Lung (tissue), 11 donors: ENCODE measurements at regions not wholly inside any gene's neighbourhood (a gene's known extent, or its start where the extent isn't known, plus 50 kb on each side); places are given as distances from the start of the nearest gene placed in this dataset.
"Not testable (repeated sequence)": the region's sequence is repeated elsewhere in the genome, so short reads cannot be mapped to it uniquely, and the experiment has no call there.

Experiments used
- ATAC-seq: fragments of 200-7000 bp; cut with Tn5 transposase; one replicate; pipeline ENCODE4 v1.9.1; 2020; ENCODE audit warnings: moderate number of reproducible peaks; ENCODE audit not compliant: insufficient read depth, low FRiP score
- DNase-seq, 3 donors: peaks; one replicate each; pipeline ENCODE4 v3.0.0-alpha.2; 2013 to 2017
- H3K27ac ChIP-seq, 2 donors: one replicate each; pipeline ENCODE4 v1.5.1; 2013; ENCODE audit warnings: mild to moderate bottlenecking in 2 of 2, moderate library complexity in 2 of 2, control low read depth in 1 of 2, inconsistent platforms in 1 of 2, low read depth in 1 of 2, low read length in 1 of 2
- H3K27me3 ChIP-seq, 3 donors: one replicate each; pipeline ENCODE4 v1.5.1; 2013; ENCODE audit warnings: low read length in 2 of 3; ENCODE audit not compliant: control insufficient read depth in 3 of 3, insufficient read depth in 3 of 3
- H3K36me3 ChIP-seq, 4 donors: one replicate each; pipeline ENCODE4 v1.5.1; 2013; ENCODE audit warnings: low read length in 4 of 4, mild to moderate bottlenecking in 1 of 4, moderate library complexity in 1 of 4; ENCODE audit not compliant: control insufficient read depth in 4 of 4, insufficient read depth in 4 of 4
- H3K4me1 ChIP-seq, 5 donors: one replicate each; pipeline ENCODE4 v1.5.1; 2013; ENCODE audit warnings: low read length in 5 of 5, mild to moderate bottlenecking in 2 of 5, moderate library complexity in 1 of 5; ENCODE audit not compliant: control insufficient read depth in 5 of 5, insufficient read depth in 5 of 5
- H3K4me3 ChIP-seq: one replicate; pipeline ENCODE4 v1.5.1; 2013; ENCODE audit warnings: mild to moderate bottlenecking, control low read depth, moderate library complexity
- H3K9ac ChIP-seq, 2 donors: one replicate each; pipeline ENCODE4 v1.5.1; 2013; ENCODE audit warnings: low read length in 2 of 2, control low read depth in 1 of 2; ENCODE audit not compliant: insufficient read depth in 1 of 2
- H3K9me3 ChIP-seq, 4 donors: one replicate each; pipeline ENCODE4 v1.5.1; 2013; ENCODE audit warnings: low read length in 3 of 4, mild to moderate bottlenecking in 1 of 4, moderate library complexity in 1 of 4; ENCODE audit not compliant: control insufficient read depth in 4 of 4, insufficient read depth in 3 of 4
- WGBS, 2 donors: extraction: QIAGEN DNeasy Blood & Tissue Kit; methylation state at CpG; one replicate each; pipeline ENCODE4 v1.1.7; 2013; 5-methylcytosine and 5-hydroxymethylcytosine counted together
- TF ChIP-seq, protein P1 (sequence below): IDR thresholded peaks from 2 replicates; pipeline ENCODE4 v1.5.1; 2012; ENCODE audit warnings: mild to moderate bottlenecking; ENCODE audit errors: control extremely low read depth, extremely low read depth
- donor health status: control.
- donor health status: control.
- donor health status: Bipolar disorder and iron deficiency.
- donor health status: healthy.
- donor health status: DM: yes; HTN: yes; CAD: no.

DNA sequence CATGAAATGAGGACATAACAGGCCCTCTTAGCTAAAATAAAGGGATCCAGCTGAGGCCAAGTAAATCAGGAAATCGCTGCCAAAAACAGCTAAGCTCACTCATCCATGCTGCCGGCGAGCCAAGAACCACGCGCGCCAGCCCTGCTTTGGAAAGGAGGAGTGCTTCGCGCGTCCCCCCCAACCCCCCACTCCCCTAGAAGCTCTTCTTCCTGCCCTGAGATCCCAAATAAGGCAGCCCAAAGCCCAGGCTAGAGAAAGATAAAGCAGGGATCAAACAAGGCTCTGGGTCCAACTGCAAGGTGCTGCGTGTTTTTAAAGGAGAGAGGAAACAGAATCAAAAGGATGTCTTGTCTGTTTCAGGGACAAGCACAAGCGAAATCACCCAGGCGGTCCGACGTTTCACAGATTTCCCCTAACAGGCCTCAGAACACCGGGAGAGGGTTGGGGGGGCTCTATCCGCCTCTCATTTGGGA lies 168.3 kb upstream of the AUTS2 start:
- peak overlapping the region in 1 of 2 donors; percentile 17 for H3K9ac ChIP-seq
- no peaks in the 10 kb centered on the region for H3K9me3 ChIP-seq
- TF ChIP-seq, protein P1, sequence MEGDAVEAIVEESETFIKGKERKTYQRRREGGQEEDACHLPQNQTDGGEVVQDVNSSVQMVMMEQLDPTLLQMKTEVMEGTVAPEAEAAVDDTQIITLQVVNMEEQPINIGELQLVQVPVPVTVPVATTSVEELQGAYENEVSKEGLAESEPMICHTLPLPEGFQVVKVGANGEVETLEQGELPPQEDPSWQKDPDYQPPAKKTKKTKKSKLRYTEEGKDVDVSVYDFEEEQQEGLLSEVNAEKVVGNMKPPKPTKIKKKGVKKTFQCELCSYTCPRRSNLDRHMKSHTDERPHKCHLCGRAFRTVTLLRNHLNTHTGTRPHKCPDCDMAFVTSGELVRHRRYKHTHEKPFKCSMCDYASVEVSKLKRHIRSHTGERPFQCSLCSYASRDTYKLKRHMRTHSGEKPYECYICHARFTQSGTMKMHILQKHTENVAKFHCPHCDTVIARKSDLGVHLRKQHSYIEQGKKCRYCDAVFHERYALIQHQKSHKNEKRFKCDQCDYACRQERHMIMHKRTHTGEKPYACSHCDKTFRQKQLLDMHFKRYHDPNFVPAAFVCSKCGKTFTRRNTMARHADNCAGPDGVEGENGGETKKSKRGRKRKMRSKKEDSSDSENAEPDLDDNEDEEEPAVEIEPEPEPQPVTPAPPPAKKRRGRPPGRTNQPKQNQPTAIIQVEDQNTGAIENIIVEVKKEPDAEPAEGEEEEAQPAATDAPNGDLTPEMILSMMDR: no peak
- peak; percentile 93 to 98 (median 96) for DNase-seq
- H3K27ac ChIP-seq: no peak overlapping the region
- 7 to 11% methylated on average over 16 of the region's 16 CpGs for WGBS, 2 donors
- H3K4me3 ChIP-seq: no peak overlapping the region
- ATAC-seq: no peak
- H3K27me3 ChIP-seq: no peaks in the 10 kb centered on the region
- peaks cover 0 to 24% (median 14%) of the 10 kb centered on the region in 5 donors for H3K4me1 ChIP-seq
- no peaks in the 10 kb centered on the region for H3K36me3 ChIP-seq

DNA sequence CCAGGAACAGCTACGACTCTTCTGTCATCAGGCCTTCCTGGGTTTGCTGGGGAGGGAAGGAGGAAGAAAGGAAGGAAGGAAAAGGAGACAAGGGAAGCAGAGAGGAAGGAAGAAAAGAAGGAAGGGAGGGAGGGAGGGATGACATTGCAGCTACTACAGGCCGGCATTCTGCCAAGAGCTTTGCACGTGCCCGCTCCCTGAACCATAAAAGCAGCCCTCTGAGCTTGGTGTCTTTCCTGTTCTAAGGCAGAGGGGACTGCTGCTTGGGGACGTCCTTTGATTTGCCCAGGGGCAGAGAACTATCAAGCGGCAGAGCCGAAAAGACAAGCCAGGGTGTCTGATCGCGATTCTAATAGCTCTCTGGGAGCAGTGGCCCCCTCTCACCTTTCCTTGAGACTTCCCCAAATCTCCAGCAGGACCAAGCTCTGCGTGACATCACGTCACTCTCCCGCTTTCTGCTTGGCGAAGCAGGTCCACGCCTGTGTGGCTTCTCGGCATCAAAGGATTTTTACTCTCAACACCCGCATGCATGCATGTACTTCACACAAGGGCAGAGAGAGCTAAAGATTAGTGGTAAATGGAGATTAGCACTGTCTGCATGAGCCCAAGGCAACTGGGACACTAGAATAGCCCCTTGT lies 167.8 kb upstream of the AUTS2 start:
- no peak overlapping the region for H3K4me3 ChIP-seq
- 22 to 32% methylated on average over 16 of the region's 16 CpGs for WGBS, 2 donors
- H3K36me3 ChIP-seq: no peaks in the 10 kb centered on the region
- no peaks in the 10 kb centered on the region for H3K9me3 ChIP-seq
- DNase-seq (peak; percentile 85 to 92 (median 91)), ATAC-seq (no peak)
- TF ChIP-seq, protein P1: no peak
- H3K9ac ChIP-seq: peak overlapping the region in 1 of 2 donors; percentile 48
- no peak overlapping the region for H3K27ac ChIP-seq
- peaks cover 0 to 24% (median 14%) of the 10 kb centered on the region in 5 donors for H3K4me1 ChIP-seq
- H3K27me3 ChIP-seq: no peaks in the 10 kb centered on the region

DNA sequence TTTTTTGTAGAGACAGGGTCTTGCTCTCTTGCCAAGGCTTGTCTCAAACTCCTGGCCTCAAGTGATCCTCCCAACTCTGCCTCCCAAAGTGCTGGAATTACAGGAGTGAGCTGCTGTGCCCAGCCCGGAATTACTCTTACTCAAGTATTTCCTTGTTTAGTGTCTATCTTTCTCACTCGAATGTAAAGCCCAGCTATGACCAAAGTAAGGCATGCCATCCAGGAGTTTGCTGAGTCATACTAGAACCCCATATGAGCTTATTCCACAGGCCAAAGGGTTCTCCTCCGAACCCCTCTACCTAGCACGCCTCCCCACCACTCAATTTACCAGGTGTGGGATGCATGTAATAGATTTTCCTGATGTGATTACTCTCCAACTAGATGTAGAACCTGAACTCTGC lies 166.6 kb upstream of the AUTS2 start:
- TF ChIP-seq, protein P1: no peak
- DNase-seq (no peak), ATAC-seq (no peak)
- H3K27ac ChIP-seq: no peak overlapping the region
- 67 to 74% methylated on average over 4 of the region's 4 CpGs for WGBS, 2 donors
- no peak overlapping the region for H3K4me3 ChIP-seq
- H3K4me1 ChIP-seq: peaks cover 0 to 24% (median 14%) of the 10 kb centered on the region in 5 donors
- no peak overlapping the region for H3K9ac ChIP-seq
- H3K9me3 ChIP-seq: no peaks in the 10 kb centered on the region
- no peaks in the 10 kb centered on the region for H3K27me3 ChIP-seq
- H3K36me3 ChIP-seq: no peaks in the 10 kb centered on the region

DNA sequence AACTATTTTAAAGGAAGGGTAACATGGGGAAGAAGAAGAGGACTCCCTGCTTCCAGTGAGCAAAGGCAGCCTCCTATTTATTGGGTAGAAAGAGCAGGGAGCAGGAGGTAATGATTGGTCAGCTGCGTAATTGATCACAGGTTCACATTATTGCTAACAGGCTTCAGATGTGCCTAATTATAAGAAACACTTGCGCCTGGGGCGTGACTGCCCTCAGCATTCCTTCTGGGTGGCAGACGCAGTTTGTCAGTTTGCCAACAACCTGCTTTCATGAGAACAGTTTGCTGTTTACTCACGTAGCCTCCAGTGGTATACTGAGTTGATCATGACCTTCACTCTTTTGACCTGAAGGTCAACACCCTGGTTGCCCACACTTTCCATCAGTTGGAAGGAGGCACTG lies 166.0 kb upstream of the AUTS2 start:
- not testable (repeated sequence) for H3K27me3 ChIP-seq, H3K9ac ChIP-seq, H3K9me3 ChIP-seq, DNase-seq, H3K4me3 ChIP-seq, H3K36me3 ChIP-seq, H3K27ac ChIP-seq, ATAC-seq
- WGBS, 2 donors: 73 to 91% methylated on average over 5 of the region's 5 CpGs
- H3K4me1 ChIP-seq: peaks cover 0 to 24% (median 14%) of the 10 kb centered on the region in 5 donors
